Smooth muscle cell (in vitro differentiated cells): ENCODE measurements at regions not wholly inside any gene's neighbourhood (a gene's known extent, or its start where the extent isn't known, plus 50 kb on each side); places are given as distances from the start of the nearest gene placed in this dataset.

ENCODE experiments used
- DNase-seq: peaks from one replicate; lab custom pipeline; 2025; ENCODE audit not compliant: unreplicated experiment; lab: John Stamatoyannopoulos, UW
- H2AFZ ChIP-seq: fragments of 200-600 bp; sonication (generic); 2 replicates; pipeline ENCODE4 v1.6.0; 2016; ENCODE audit warnings: antibody characterized with exemption, low read depth, mild to moderate bottlenecking
- H3F3A ChIP-seq: fragments of 200-600 bp; sonication (generic); 2 replicates; pipeline ENCODE4 v1.6.0; 2017; ENCODE audit warnings: antibody characterized with exemption, low read depth
- H3K27ac ChIP-seq: fragments of 200-600 bp; sonication (generic); 2 replicates; pipeline ENCODE4 v1.5.1; 2016; ENCODE audit warnings: low read depth, mild to moderate bottlenecking
- H3K27me3 ChIP-seq: fragments of 200-600 bp; sonication (generic); 2 replicates; pipeline ENCODE4 v1.6.1; 2016; ENCODE audit warnings: low read depth, mild to moderate bottlenecking
- H3K36me3 ChIP-seq: fragments of 200-600 bp; sonication (generic); 2 replicates; pipeline ENCODE4 v1.5.1; 2016; ENCODE audit warnings: low read depth
- H3K4me1 ChIP-seq: fragments of 200-600 bp; sonication (generic); 2 replicates; pipeline ENCODE4 v1.5.1; 2016; ENCODE audit warnings: low read depth
- H3K4me2 ChIP-seq: fragments of 200-600 bp; sonication (generic); 2 replicates; pipeline ENCODE4 v1.6.0; 2016; ENCODE audit warnings: mild to moderate bottlenecking
- H3K4me3 ChIP-seq: fragments of 200-600 bp; sonication (generic); 2 replicates; pipeline ENCODE4 v1.5.1; 2016; ENCODE audit warnings: mild to moderate bottlenecking
- H3K79me2 ChIP-seq: fragments of 200-600 bp; sonication (generic); 2 replicates; pipeline ENCODE4 v1.6.0; 2016; ENCODE audit warnings: low read depth, mild to moderate bottlenecking
- H3K9ac ChIP-seq: fragments of 200-600 bp; sonication (generic); 2 replicates; pipeline ENCODE4 v1.6.0; 2016; ENCODE audit warnings: low read depth
- H3K9me3 ChIP-seq: fragments of 200-600 bp; sonication (generic); replicated peaks from 2 replicates; pipeline ENCODE4 v1.5.1; 2016; ENCODE audit warnings: low read depth
- H4K20me1 ChIP-seq: fragments of 200-600 bp; sonication (generic); 2 replicates; pipeline ENCODE4 v1.6.0; 2016; ENCODE audit warnings: low read depth
- WGBS: methylation state at CpG from one replicate; pipeline ENCODE4 v1.1.7; 2016; ENCODE audit warnings: low lambda C conversion rate; 5-methylcytosine and 5-hydroxymethylcytosine counted together
- TF ChIP-seq, protein P1 (sequence below): fragments of 200-600 bp; sonication (generic); IDR thresholded peaks from 2 replicates; pipeline ENCODE4 v1.5.1; 2017; ENCODE audit warnings: borderline replicate concordance, mild to moderate bottlenecking, antibody characterized with exemption; ENCODE audit not compliant: insufficient read depth, poor library complexity, severe bottlenecking

DNA sequence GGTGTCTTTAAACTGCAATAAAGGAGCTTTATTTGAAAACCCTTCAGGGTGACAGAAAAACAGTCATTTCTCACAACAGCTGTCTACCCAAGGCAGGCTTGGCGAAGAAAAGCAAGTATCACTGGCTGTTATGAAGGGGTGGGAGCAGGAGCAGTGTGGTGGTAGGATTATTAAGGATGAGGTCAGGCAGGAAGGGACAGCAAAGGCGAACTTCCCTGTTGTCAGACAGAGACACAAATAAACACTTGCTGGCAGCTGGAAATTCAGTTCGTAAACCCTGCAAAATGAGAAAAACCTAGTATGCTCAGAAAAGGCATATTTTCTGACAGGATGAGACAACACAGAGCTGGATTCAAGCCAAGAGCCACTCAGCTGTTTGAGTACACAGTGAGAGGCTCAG, 416.3 kb upstream of the CDH5 start:
- Histone ChIP-seq H3K9me3 (no peaks in the 10 kb centered on the region), H3K4me2 (peak overlapping the region; percentile 25), H3K4me1 (no peaks in the 10 kb centered on the region), H3K9ac (no peak overlapping the region), H2AFZ (no peak overlapping the region), H3K27ac (no peak overlapping the region), H3F3A (no peaks in the 10 kb centered on the region), H4K20me1 (no peaks in the 10 kb centered on the region), H3K27me3 (no peaks in the 10 kb centered on the region), H3K4me3 (no peak overlapping the region), H3K79me2 (no peaks in the 10 kb centered on the region), H3K36me3 (no peaks in the 10 kb centered on the region)
- TF ChIP-seq, protein P1, sequence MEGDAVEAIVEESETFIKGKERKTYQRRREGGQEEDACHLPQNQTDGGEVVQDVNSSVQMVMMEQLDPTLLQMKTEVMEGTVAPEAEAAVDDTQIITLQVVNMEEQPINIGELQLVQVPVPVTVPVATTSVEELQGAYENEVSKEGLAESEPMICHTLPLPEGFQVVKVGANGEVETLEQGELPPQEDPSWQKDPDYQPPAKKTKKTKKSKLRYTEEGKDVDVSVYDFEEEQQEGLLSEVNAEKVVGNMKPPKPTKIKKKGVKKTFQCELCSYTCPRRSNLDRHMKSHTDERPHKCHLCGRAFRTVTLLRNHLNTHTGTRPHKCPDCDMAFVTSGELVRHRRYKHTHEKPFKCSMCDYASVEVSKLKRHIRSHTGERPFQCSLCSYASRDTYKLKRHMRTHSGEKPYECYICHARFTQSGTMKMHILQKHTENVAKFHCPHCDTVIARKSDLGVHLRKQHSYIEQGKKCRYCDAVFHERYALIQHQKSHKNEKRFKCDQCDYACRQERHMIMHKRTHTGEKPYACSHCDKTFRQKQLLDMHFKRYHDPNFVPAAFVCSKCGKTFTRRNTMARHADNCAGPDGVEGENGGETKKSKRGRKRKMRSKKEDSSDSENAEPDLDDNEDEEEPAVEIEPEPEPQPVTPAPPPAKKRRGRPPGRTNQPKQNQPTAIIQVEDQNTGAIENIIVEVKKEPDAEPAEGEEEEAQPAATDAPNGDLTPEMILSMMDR, result no peak
- 15% methylated on average over 3 of the region's 3 CpGs for WGBS
- DNase-seq, result no peak

DNA sequence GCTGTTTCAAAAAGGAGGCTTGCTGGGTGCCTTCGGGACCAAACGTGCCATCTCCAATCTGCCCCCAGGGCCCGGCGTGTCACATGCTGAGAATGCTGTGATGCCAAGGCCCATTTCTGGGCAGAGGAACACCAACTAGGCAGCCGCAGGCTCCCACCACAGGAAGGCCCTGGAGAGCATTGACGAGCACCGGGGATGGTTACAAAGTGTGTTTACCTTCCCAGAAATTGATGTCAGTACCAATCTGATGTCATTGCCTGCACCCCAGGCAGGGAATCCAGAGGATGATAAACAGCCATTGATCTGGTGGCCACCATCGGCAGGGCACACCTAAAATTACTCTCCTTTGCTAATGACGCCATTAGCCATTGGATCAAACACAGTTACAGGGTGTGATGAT, 418.1 kb upstream of the CDH5 start:
- no peaks in the 10 kb centered on the region for H3K4me1 ChIP-seq
- H3K4me2 ChIP-seq, result no peak overlapping the region
- H3K27me3 ChIP-seq, result no peaks in the 10 kb centered on the region
- DNase-seq, result no peak
- H3K4me3 ChIP-seq, result no peak overlapping the region
- no peaks in the 10 kb centered on the region for H3F3A ChIP-seq
- TF ChIP-seq, protein P1, result no peak
- H3K27ac ChIP-seq, result no peak overlapping the region
- H3K9ac ChIP-seq, result no peak overlapping the region
- H3K9me3 ChIP-seq, result no peaks in the 10 kb centered on the region
- no peak overlapping the region for H2AFZ ChIP-seq
- WGBS, result 89% methylated on average over 9 of the region's 9 CpGs
- H3K36me3 ChIP-seq, result no peaks in the 10 kb centered on the region
- H3K79me2 ChIP-seq, result no peaks in the 10 kb centered on the region
- H4K20me1 ChIP-seq, result no peaks in the 10 kb centered on the region

DNA sequence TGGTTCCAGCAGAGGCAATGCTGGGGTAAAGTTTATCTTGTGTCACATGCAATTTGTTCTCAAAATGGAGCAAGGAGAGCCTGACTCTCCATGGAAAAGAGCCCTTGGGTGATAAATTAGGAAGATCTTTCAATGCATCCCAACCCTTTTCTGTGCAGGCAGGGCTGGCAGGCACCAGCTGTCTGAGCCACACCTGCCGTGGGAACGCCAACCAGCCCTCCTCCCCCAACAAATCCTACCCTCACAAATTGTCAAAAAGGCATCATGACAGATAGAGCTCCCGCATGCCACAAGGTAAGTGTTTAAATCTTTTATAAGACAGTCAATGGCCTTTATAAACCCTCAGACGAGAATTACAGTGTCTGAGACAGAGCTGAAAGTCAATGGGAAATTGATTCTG, 418.5 kb upstream of the CDH5 start:
- no peak overlapping the region for H3K27ac ChIP-seq
- H4K20me1 ChIP-seq, result no peaks in the 10 kb centered on the region
- TF ChIP-seq, protein P1, result no peak
- no peaks in the 10 kb centered on the region for H3K9me3 ChIP-seq
- no peaks in the 10 kb centered on the region for H3K79me2 ChIP-seq
- no peaks in the 10 kb centered on the region for H3K36me3 ChIP-seq
- 89% methylated on average over 4 of the region's 4 CpGs for WGBS
- H3K4me1 ChIP-seq, result no peaks in the 10 kb centered on the region
- no peak overlapping the region for H2AFZ ChIP-seq
- DNase-seq, result no peak
- no peak overlapping the region for H3K4me3 ChIP-seq
- H3K27me3 ChIP-seq, result no peaks in the 10 kb centered on the region
- no peaks in the 10 kb centered on the region for H3F3A ChIP-seq
- H3K4me2 ChIP-seq, result no peak overlapping the region
- H3K9ac ChIP-seq, result no peak overlapping the region

DNA sequence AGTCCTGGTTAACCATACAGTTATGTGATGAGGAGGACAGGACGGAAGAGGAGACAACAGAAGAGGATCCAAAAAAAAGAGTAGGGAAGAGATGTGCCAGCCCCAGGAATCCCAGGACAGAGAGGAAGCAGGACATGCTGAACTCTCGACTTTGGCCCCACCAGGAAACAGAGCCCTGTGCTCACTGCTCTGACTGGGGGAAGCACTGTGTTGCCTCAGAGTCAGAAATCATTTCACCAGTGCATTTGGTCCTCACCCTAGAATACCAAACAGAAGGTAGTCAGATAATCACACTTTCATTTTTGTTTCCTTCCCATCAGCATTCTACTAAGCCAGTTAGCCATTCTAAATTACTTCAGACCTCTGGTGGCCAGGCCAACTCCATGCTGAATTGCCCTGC, 421.0 kb upstream of the CDH5 start:
- Histone ChIP-seq H3K9ac (no peak overlapping the region), H3K27me3 (no peaks in the 10 kb centered on the region), H4K20me1 (no peaks in the 10 kb centered on the region), H2AFZ (no peak overlapping the region), H3K4me2 (no peak overlapping the region), H3K4me3 (no peak overlapping the region), H3K9me3 (no peaks in the 10 kb centered on the region), H3K36me3 (no peaks in the 10 kb centered on the region), H3F3A (no peaks in the 10 kb centered on the region), H3K4me1 (no peaks in the 10 kb centered on the region), H3K27ac (no peak overlapping the region), H3K79me2 (no peaks in the 10 kb centered on the region)
- TF ChIP-seq, protein P1, result no peak
- DNase-seq, result no peak
- 79% methylated on average over 2 of the region's 2 CpGs for WGBS
